Activated CD4-positive, alpha-beta memory T cell treated with anti-CD3 and anti-CD28 coated beads for 36 hours (primary cell): ENCODE measurements at regions not wholly inside any gene's neighbourhood (a gene's known extent, or its start where the extent isn't known, plus 50 kb on each side); places are given as distances from the start of the nearest gene placed in this dataset.

Source experiments
- CTCF ChIA-PET: fragments of 350-600 bp; sonication (Branson Sonifier 250); formaldehyde crosslinking; loops from one replicate; lab custom pipeline; 2021; ENCODE audit warnings: antibody characterized with exemption, inconsistent platforms; lab: Charles Lee
- POLR2A ChIA-PET: fragments of 350-600 bp; sonication (Branson Sonifier 250); formaldehyde crosslinking; loops from one replicate; lab custom pipeline; 2021; ENCODE audit warnings: antibody characterized with exemption; lab: Charles Lee
- DNase-seq: peaks from one replicate; pipeline ENCODE4 v3.0.0-alpha.2; 2020
- H3K27ac Mint-ChIP-seq: one replicate; pipeline ENCODE4 v1.8.0; 2021; ENCODE audit warnings: mixed read lengths
- H3K27me3 Mint-ChIP-seq: one replicate; pipeline ENCODE4 v1.8.0; 2021; ENCODE audit warnings: mixed read lengths
- H3K36me3 Mint-ChIP-seq: one replicate; pipeline ENCODE4 v1.8.0; 2021; ENCODE audit warnings: mixed read lengths
- H3K4me1 Mint-ChIP-seq: one replicate; pipeline ENCODE4 v1.8.0; 2021; ENCODE audit warnings: low read depth, mixed read lengths
- H3K4me3 Mint-ChIP-seq: one replicate; pipeline ENCODE4 v1.8.0; 2021; ENCODE audit warnings: mild to moderate bottlenecking, mixed read lengths
- H3K9me3 Mint-ChIP-seq: one replicate; pipeline ENCODE4 v1.8.0; 2021; ENCODE audit warnings: mixed read lengths
- intact Hi-C: fragments of 100-400 bp; cut with micrococcal nuclease; formaldehyde crosslinking; loops from one replicate; pipeline ENCODE4 v1.15.1; 2023

GRCh38 chr20:50336661-50337060, 146.0 kb downstream of the CEBPB start:
- Mint-ChIP-seq H3K4me1 (peaks cover 37% of the 10 kb centered on the region), H3K27ac (no peak overlapping the region), H3K36me3 (no peaks in the 10 kb centered on the region), H3K4me3 (no peak overlapping the region), H3K27me3 (peaks cover 3% of the 10 kb centered on the region), H3K9me3 (no peaks in the 10 kb centered on the region)
- DNase-seq, result no peak
- intact Hi-C loops, result loop anchor here (5.0 kb wide), 3 partner anchors 46 to 226 kb away; partner anchors contain the start of gene UBE2V1
- CTCF ChIA-PET, result interaction anchor here (1.0 kb wide), 1 partner anchor 13 kb away, joined by 4 read pairs; no protein-coding TSS in a partner anchor
- POLR2A ChIA-PET, result no interaction called here

DNA sequence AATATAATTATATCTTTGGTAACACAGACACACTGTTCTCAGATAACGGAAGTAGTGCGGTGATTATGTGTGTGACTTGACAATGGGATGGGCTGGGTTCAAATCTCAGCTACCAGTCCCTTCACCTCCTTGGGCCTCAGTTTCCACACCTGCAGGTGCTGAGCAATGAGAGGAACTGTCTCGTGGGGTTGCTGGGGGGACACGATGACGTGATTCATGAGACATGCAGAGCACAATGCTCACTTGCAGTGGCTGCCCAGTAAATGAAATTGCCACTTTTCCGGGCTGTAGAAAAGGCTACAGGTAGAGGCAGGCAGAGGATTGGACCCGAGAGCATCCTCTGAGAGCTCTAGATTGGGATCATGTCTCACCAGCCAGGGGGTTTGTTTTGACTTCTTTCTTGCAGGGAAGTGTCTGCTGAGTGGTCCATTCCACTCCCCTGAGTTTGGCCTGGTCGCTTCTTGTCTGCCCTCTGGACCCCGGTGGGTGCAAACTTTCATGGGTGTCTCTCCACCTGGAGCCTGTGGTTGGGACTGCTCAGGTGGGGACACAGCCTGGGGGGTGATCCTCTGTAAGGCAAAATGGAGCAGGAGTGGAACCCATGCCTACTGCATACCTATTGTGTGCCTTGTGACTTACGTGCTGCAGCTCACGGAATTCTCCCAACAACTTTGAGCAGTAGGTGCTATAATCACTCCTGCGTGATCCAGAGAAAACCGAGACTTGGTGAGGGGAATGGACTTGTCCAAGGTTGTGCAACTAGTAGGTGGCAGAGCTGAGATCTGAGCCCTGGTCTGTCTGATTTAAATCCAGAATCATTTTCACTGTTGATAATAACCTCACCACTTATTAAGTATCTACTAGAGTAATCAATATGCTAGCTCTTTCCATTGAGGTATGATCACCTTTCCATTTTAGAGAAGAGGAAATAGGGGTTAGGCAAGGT, 147.2 kb downstream of the CEBPB start:
- H3K27ac Mint-ChIP-seq, result peak overlapping the region; percentile 96
- POLR2A ChIA-PET, result interaction anchor here (1.6 to 3.5 kb wide), 3 partner anchors 53 to 594 kb away, joined by 4 to 26 read pairs (median 11); partner anchors contain the start of genes ADNP and CEBPB
- peaks cover 2% of the 10 kb centered on the region for H3K27me3 Mint-ChIP-seq
- H3K4me1 Mint-ChIP-seq, result peaks cover 37% of the 10 kb centered on the region
- CTCF ChIA-PET, result interaction anchor here (1.5 to 2.0 kb wide), 4 partner anchors 10 to 127 kb away, joined by 4 to 10 read pairs (median 7); no protein-coding TSS in a partner anchor
- no peak for DNase-seq
- H3K9me3 Mint-ChIP-seq, result no peaks in the 10 kb centered on the region
- peak overlapping the region; percentile 40 for H3K4me3 Mint-ChIP-seq
- intact Hi-C loops, result loop anchor here (1.0 to 5.0 kb wide), 5 partner anchors 45 to 233 kb away; partner anchors contain the start of gene UBE2V1
- H3K36me3 Mint-ChIP-seq, result no peaks in the 10 kb centered on the region

DNA sequence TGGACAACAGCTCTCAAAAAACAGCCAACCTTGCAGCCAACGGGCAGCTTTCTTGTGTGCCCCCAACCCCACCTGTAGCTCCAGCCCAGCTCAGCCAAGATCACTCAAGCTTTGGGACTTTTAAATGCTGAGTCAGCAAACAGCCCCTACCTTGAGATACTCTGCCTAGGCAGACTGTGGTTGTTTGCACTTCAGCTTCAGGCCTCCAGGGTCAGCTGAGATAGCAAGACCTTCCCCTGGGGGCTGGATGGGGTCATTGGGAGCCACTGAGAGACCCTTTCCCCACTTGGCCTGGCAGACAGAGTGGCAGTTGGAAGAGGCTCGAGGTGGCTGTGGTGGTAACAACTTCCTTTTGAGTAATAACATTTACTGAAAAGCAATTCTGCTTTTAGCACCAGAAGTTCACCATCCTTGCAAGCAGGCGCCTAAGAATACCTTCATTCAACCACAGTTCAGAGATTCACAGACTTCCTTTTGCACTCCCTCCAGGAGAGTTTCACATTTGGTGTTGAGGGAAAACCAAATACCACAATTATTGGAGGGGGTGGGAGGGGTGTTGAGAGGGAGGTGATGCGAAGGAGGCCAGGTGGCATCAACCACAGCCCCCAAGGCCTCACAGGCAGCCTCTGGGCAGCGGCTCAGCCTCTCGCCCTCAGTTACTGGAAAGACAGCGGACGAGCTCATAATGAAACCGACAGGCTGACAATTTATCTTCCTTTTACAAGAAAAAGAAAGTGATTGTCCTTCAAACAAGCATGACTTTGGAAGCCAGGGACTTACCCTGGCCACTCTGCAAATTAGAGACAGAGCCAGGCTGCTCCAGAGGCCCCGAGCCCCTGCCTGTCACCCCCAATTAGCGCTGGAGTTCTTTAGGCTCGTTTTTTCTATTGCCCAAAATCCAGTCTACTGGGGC, 148.1 kb downstream of the CEBPB start:
- H3K4me3 Mint-ChIP-seq, result peak overlapping the region; percentile 63
- ChIA-PET POLR2A (interaction anchor here (0.6 to 3.5 kb wide), 7 partner anchors 9 to 1066 kb away, joined by 3 to 26 read pairs (median 5); partner anchors contain the start of genes ADNP and CEBPB), CTCF (interaction anchor here (1.0 to 2.1 kb wide), 7 partner anchors 11 to 151 kb away, joined by 3 to 11 read pairs (median 6); no protein-coding TSS in a partner anchor)
- H3K9me3 Mint-ChIP-seq, result no peaks in the 10 kb centered on the region
- peak; percentile 91 for DNase-seq
- intact Hi-C loops, result loop anchor here (1.0 to 5.0 kb wide), 9 partner anchors 11 to 232 kb away; partner anchors contain the start of genes CEBPB and UBE2V1
- no peaks in the 10 kb centered on the region for H3K27me3 Mint-ChIP-seq
- no peaks in the 10 kb centered on the region for H3K36me3 Mint-ChIP-seq
- peaks cover 37% of the 10 kb centered on the region for H3K4me1 Mint-ChIP-seq
- peak overlapping the region; percentile 96 for H3K27ac Mint-ChIP-seq

DNA sequence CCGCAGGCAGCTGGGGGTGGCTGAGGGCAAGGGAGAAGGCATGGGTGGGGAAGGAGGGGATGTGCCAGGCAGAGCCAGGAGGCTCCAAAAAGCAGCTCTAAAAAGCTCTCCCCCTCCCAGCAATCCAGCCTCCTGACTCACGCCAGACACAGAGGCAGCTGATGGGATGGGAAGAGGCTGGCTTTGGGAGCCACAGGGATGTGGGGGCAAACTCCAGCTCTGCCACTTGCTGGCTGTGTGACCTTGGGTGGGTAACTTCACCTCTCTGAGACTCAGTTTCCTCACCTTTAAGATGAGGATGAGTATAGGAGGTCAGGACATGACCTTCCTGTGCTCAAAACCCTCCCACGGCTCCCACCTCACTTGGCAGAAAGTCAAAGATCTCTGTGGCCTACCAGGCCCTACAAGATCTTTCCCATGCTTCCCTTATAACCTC, 148.9 kb downstream of the CEBPB start:
- Mint-ChIP-seq H3K27ac (peak overlapping the region; percentile 96), H3K4me3 (peak overlapping the region; percentile 63), H3K36me3 (no peaks in the 10 kb centered on the region), H3K4me1 (peaks cover 37% of the 10 kb centered on the region), H3K27me3 (no peaks in the 10 kb centered on the region), H3K9me3 (no peaks in the 10 kb centered on the region)
- POLR2A ChIA-PET, result interaction anchor here (0.6 to 3.5 kb wide), 7 partner anchors 8 to 592 kb away, joined by 3 to 26 read pairs (median 5); partner anchors contain the start of genes ADNP and CEBPB
- peak; percentile 63 for DNase-seq
- intact Hi-C loops, result loop anchor here (1.0 to 5.0 kb wide), 7 partner anchors 10 to 227 kb away; partner anchors contain the start of genes CEBPB and UBE2V1
- CTCF ChIA-PET, result interaction anchor here (1.0 to 2.1 kb wide), 8 partner anchors 10 to 152 kb away, joined by 3 to 11 read pairs (median 5); no protein-coding TSS in a partner anchor

DNA sequence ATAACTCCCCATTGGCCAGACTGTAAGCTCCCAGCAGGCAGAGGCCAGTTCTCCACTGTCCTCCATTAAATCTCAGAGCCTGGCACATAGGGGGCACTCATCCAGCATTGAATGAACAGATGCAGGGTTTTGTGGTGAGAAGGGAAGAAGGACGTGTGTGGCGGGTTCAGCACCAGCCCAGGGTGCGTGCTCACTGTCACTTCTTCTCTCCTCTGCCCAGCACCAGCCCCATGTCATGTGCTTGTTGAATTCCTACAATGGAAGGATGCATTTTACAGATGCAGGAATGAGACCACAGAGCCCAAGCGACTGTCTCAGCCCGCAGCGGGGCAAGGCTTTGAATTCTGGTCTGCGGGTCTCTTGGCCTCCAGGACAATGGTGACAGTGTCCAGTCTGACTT, 149.9 kb downstream of the CEBPB start:
- CTCF ChIA-PET, result interaction anchor here (1.1 to 2.1 kb wide), 2 partner anchors 56 to 59 kb away, joined by 3 to 11 read pairs; no protein-coding TSS in a partner anchor
- POLR2A ChIA-PET, result interaction anchor here (1.1 to 3.5 kb wide), 2 partner anchors 9 to 56 kb away, joined by 3 to 26 read pairs; no protein-coding TSS in a partner anchor
- Mint-ChIP-seq H3K27ac (peak overlapping the region; percentile 96), H3K36me3 (no peaks in the 10 kb centered on the region), H3K9me3 (no peaks in the 10 kb centered on the region), H3K4me3 (no peak overlapping the region), H3K4me1 (peaks cover 35% of the 10 kb centered on the region), H3K27me3 (no peaks in the 10 kb centered on the region)
- no peak for DNase-seq
- intact Hi-C loops, result no loop called here

DNA sequence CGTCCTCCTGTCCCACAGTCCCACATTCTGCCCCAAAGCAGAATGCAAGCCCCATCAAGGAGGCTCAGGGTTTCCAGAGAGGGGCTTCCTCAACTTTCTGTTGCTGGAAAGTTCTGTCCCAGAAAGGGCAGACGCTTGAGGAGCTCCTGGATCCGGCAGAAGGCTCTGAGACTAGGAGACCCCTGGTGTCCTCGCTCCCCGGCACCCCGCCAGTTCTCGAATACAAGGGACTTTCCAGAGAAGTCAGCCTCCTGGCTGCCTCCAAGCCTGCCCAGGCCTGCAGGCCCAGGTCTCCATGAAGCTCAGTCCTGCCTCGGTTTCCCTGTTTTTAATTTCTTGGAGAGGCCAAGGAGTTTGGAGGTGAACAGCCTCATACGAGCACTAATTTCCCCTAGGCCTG, 150.4 kb downstream of the CEBPB start:
- H3K27ac Mint-ChIP-seq, result no peak overlapping the region
- intact Hi-C loops, result no loop called here

DNA sequence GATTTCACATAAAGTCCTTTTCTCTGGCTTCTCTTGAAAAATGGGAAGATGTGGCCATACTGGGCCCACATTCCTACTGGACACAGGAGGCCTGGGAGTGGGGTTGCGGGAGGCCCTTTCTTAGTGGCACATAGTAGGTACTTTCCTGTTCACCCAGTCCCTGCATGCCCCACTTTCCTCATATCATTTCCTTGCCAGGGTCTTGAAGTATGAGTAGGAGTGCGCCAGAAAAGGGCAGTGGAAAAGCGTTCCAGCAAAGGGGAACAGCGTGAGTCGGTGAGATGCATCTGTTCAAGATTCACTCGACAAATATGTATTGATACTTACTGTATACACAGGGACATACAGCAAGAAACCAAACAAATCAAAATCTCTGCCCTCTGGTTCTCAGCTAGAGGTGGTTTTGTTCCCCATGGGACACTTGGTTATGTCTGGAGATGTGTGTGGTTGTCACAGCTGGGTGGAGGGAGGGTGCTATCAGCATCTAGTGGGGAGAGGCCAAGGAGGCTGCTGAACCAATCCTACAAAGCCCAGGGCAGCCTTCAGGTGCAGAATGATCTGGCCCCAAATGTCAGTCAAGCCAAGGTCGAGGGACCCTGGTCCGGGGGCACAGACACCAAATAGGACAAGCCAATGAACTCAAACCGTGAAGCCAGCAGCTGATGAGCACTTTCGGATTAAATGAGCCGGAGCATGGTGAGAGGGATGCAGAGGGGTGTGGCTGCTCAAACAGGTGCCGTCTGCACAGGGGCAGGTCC, 151.4 kb downstream of the CEBPB start:
- H3K27ac Mint-ChIP-seq, result no peak overlapping the region
- no peaks in the 10 kb centered on the region for H3K36me3 Mint-ChIP-seq
- H3K4me1 Mint-ChIP-seq, result peaks cover 43% of the 10 kb centered on the region
- no peaks in the 10 kb centered on the region for H3K9me3 Mint-ChIP-seq
- no peak overlapping the region for H3K4me3 Mint-ChIP-seq
- ChIA-PET POLR2A (no interaction called here), CTCF (no interaction called here)
- intact Hi-C loops, result no loop called here
- no peaks in the 10 kb centered on the region for H3K27me3 Mint-ChIP-seq
- no peak for DNase-seq

More for the DNA sequence above, 150.4 kb downstream of the CEBPB start:
- no peaks in the 10 kb centered on the region for H3K36me3 Mint-ChIP-seq
- peaks cover 35% of the 10 kb centered on the region for H3K4me1 Mint-ChIP-seq
- H3K4me3 Mint-ChIP-seq, result no peak overlapping the region
- POLR2A ChIA-PET, result interaction anchor here (3.5 kb wide), 1 partner anchor 56 kb away, joined by 26 read pairs; no protein-coding TSS in a partner anchor
- no peaks in the 10 kb centered on the region for H3K27me3 Mint-ChIP-seq
- CTCF ChIA-PET, result no interaction called here
- no peaks in the 10 kb centered on the region for H3K9me3 Mint-ChIP-seq
- no peak for DNase-seq

GRCh38 chr20:50342638-50343102, 152.0 kb downstream of the CEBPB start:
- CTCF ChIA-PET, result no interaction called here
- Mint-ChIP-seq H3K4me3 (no peak overlapping the region), H3K9me3 (no peaks in the 10 kb centered on the region), H3K36me3 (no peaks in the 10 kb centered on the region), H3K4me1 (peaks cover 42% of the 10 kb centered on the region), H3K27ac (no peak overlapping the region), H3K27me3 (no peaks in the 10 kb centered on the region)
- intact Hi-C loops, result no loop called here
- DNase-seq, result no peak
- POLR2A ChIA-PET, result no interaction called here

GRCh38 chr20:50343125-50343489, 152.5 kb downstream of the CEBPB start:
- Mint-ChIP-seq H3K36me3 (no peaks in the 10 kb centered on the region), H3K4me1 (peaks cover 42% of the 10 kb centered on the region), H3K4me3 (no peak overlapping the region), H3K27me3 (no peaks in the 10 kb centered on the region), H3K9me3 (no peaks in the 10 kb centered on the region), H3K27ac (no peak overlapping the region)
- no peak for DNase-seq
- intact Hi-C loops, result no loop called here
- CTCF ChIA-PET, result no interaction called here
- POLR2A ChIA-PET, result no interaction called here

DNA sequence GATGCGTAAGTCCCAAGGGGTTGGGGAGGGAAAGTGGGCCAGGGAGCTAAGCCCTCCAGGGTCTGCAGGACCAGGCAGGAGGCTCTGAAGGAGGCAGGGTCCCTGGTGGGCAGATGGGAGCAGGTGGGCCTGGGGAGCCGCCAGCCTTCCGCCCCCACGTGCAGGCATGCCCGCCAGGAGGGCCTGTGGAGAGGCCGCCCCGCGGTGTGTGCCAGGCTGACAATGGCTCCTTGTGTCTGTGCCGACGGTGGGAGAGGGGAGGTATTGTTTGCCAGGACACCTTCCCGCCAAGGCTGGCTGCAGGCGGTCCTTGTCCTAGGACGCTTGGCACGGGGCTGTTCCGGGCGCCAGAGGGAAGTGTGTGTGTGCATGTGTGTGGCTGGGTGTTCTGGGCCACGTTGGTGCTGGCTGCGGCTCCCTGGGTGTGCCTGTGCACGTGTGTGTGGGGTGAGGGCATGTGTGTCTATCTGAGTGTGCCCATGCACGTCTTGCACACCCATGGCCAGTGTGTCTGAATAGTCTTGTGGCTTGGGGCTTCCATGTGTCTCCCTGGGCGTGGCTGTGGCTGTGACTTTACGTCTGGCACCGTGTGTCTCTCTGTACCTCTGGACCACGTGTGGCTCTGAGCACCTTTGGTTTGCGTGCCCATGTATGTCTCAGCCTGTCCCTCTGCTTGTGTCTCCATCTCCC, 153.0 kb downstream of the CEBPB start:
- ChIA-PET CTCF (no interaction called here), POLR2A (no interaction called here)
- H3K36me3 Mint-ChIP-seq, result no peaks in the 10 kb centered on the region
- H3K4me3 Mint-ChIP-seq, result no peak overlapping the region
- DNase-seq, result no peak
- peaks cover 38% of the 10 kb centered on the region for H3K4me1 Mint-ChIP-seq
- no peaks in the 10 kb centered on the region for H3K27me3 Mint-ChIP-seq
- H3K27ac Mint-ChIP-seq, result no peak overlapping the region
- intact Hi-C loops, result loop anchor here (1.0 kb wide), 1 partner anchor 153 kb away; the partner anchor contains the start of gene CEBPB
- H3K9me3 Mint-ChIP-seq, result no peaks in the 10 kb centered on the region
